ENCODE measurements at regions not wholly inside any gene's neighbourhood (a gene's known extent, or its start where the extent isn't known, plus 50 kb on each side); places are given as distances from the start of the nearest gene placed in this dataset.

- TF ChIP-seq CTCF (IDR thresholded peaks at IDR 0.05) (no peak), POLR2A (IDR thresholded peaks at IDR 0.05) (no peak)
These were observed 276.9 kb upstream of the WWC1 start for GRCh38 chr5:168014433-168015123.

All from thyroid gland (tissue), 4 donors.